ENCODE measurements at regions not wholly inside any gene's neighbourhood (a gene's known extent, or its start where the extent isn't known, plus 50 kb on each side); places are given as distances from the start of the nearest gene placed in this dataset.
A peak's percentile ranks its signal among the peaks of the same experiment; 100 is the strongest.

GRCh38 chr9:109974143-109974917 is 194.3 kb downstream of the PALM2AKAP2 start:
- Mint-ChIP-seq H3K4me3 (peak overlapping the region; percentile 52 to 70 (median 59)), H3K27me3 (no peaks in the 10 kb centered on the region), H3K27ac (peak overlapping the region; percentile 92 to 98 (median 97)), H3K4me1 (peaks cover 25 to 63% (median 41%) of the 10 kb centered on the region in 4 donors), H3K36me3 (no peaks in the 10 kb centered on the region), H3K9me3 (peaks cover 0 to 3% (median 0%) of the 10 kb centered on the region in 7 donors)
- H3K36me3 ChIP-seq (ENCODE audit: control insufficient read depth, insufficient read depth, low read length): no peaks in the 10 kb centered on the region
- peak overlapping the region; percentile 72 for H3K27ac ChIP-seq (ENCODE audit: insufficient read depth, low read length, poor library complexity, severe bottlenecking)
- H3K27me3 ChIP-seq (ENCODE audit: control insufficient read depth, insufficient read depth, low read length): no peaks in the 10 kb centered on the region
- DNase-seq (peak in 2 of 3 donors; percentile 60 to 90), ATAC-seq (ENCODE audit: low read depth in 2 of 2) (peak; percentile 79 to 83)
- H3K9me3 ChIP-seq (ENCODE audit: control insufficient read depth in 2 of 2, low read length in 2 of 2): no peaks in the 10 kb centered on the region
- H3K4me3 ChIP-seq (ENCODE audit: low read depth, low read length): peak overlapping the region; percentile 34
- peaks cover 48% of the 10 kb centered on the region for H3K4me1 ChIP-seq (ENCODE audit: control insufficient read depth, insufficient read depth, low read length, poor library complexity, severe bottlenecking)

GRCh38 chr9:109974918-109975276 is 194.9 kb downstream of the PALM2AKAP2 start:
- no peak for ATAC-seq (ENCODE audit: low read depth in 2 of 2)
- no peaks in the 10 kb centered on the region for H3K9me3 ChIP-seq (ENCODE audit: control insufficient read depth in 2 of 2, low read length in 2 of 2)
- H3K9me3 Mint-ChIP-seq: peaks cover 0 to 3% (median 0%) of the 10 kb centered on the region in 7 donors
- peaks cover 42% of the 10 kb centered on the region for H3K4me1 ChIP-seq (ENCODE audit: control insufficient read depth, insufficient read depth, low read length, poor library complexity, severe bottlenecking)
- H3K4me3 ChIP-seq (ENCODE audit: low read depth, low read length): peak overlapping the region; percentile 34
- no peaks in the 10 kb centered on the region for H3K36me3 Mint-ChIP-seq
- H3K4me3 Mint-ChIP-seq: peak overlapping the region in 1 of 4 donors; percentile 58
- H3K4me1 Mint-ChIP-seq: peaks cover 25 to 58% (median 36%) of the 10 kb centered on the region in 4 donors
- H3K27ac ChIP-seq (ENCODE audit: insufficient read depth, low read length, poor library complexity, severe bottlenecking): peak overlapping the region; percentile 72
- no peaks in the 10 kb centered on the region for H3K36me3 ChIP-seq (ENCODE audit: control insufficient read depth, insufficient read depth, low read length)
- H3K27ac Mint-ChIP-seq: peak overlapping the region; percentile 92 to 98 (median 97)
- DNase-seq: no peak
- H3K27me3 Mint-ChIP-seq: no peaks in the 10 kb centered on the region
- H3K27me3 ChIP-seq (ENCODE audit: control insufficient read depth, insufficient read depth, low read length): no peaks in the 10 kb centered on the region

GRCh38 chr9:109975574-109976295 is 195.7 kb downstream of the PALM2AKAP2 start:
- peaks cover 25 to 50% (median 33%) of the 10 kb centered on the region in 4 donors for H3K4me1 Mint-ChIP-seq
- H3K4me3 ChIP-seq (ENCODE audit: low read depth, low read length): no peak overlapping the region
- H3K4me3 Mint-ChIP-seq: no peak overlapping the region
- H3K27ac ChIP-seq (ENCODE audit: insufficient read depth, low read length, poor library complexity, severe bottlenecking): no peak overlapping the region
- H3K27me3 Mint-ChIP-seq: no peaks in the 10 kb centered on the region
- DNase-seq (no peak), ATAC-seq (ENCODE audit: low read depth in 2 of 2) (no peak)
- no peaks in the 10 kb centered on the region for H3K36me3 ChIP-seq (ENCODE audit: control insufficient read depth, insufficient read depth, low read length)
- peaks cover 37% of the 10 kb centered on the region for H3K4me1 ChIP-seq (ENCODE audit: control insufficient read depth, insufficient read depth, low read length, poor library complexity, severe bottlenecking)
- H3K27me3 ChIP-seq (ENCODE audit: control insufficient read depth, insufficient read depth, low read length): no peaks in the 10 kb centered on the region
- H3K9me3 ChIP-seq (ENCODE audit: control insufficient read depth in 2 of 2, low read length in 2 of 2): no peaks in the 10 kb centered on the region
- H3K36me3 Mint-ChIP-seq: no peaks in the 10 kb centered on the region
- H3K9me3 Mint-ChIP-seq: peaks cover 0 to 3% (median 0%) of the 10 kb centered on the region in 7 donors
- H3K27ac Mint-ChIP-seq: peak overlapping the region in 2 of 3 donors; percentile 51 to 98

- H3K4me3 Mint-ChIP-seq: no peak overlapping the region
- no peak for ATAC-seq (ENCODE audit: low read depth in 2 of 2)
- no peaks in the 10 kb centered on the region for H3K36me3 Mint-ChIP-seq
- H3K36me3 ChIP-seq (ENCODE audit: control insufficient read depth, insufficient read depth, low read length): no peaks in the 10 kb centered on the region
- H3K4me1 ChIP-seq (ENCODE audit: control insufficient read depth, insufficient read depth, low read length, poor library complexity, severe bottlenecking): peaks cover 36% of the 10 kb centered on the region
- no peaks in the 10 kb centered on the region for H3K27me3 ChIP-seq (ENCODE audit: control insufficient read depth, insufficient read depth, low read length)
- no peaks in the 10 kb centered on the region for H3K9me3 ChIP-seq (ENCODE audit: control insufficient read depth in 2 of 2, low read length in 2 of 2)
- peaks cover 0 to 3% (median 0%) of the 10 kb centered on the region in 7 donors for H3K9me3 Mint-ChIP-seq
- H3K27ac ChIP-seq (ENCODE audit: insufficient read depth, low read length, poor library complexity, severe bottlenecking): no peak overlapping the region
- peaks cover 25 to 49% (median 32%) of the 10 kb centered on the region in 4 donors for H3K4me1 Mint-ChIP-seq
- no peak for DNase-seq
- no peaks in the 10 kb centered on the region for H3K27me3 Mint-ChIP-seq
- peak overlapping the region in 1 of 3 donors; percentile 51 for H3K27ac Mint-ChIP-seq
- no peak overlapping the region for H3K4me3 ChIP-seq (ENCODE audit: low read depth, low read length)
Observed at GRCh38 chr9:109976303-109976702, 196.3 kb downstream of the PALM2AKAP2 start.

GRCh38 chr9:109977521-109977920 is 197.5 kb downstream of the PALM2AKAP2 start:
- H3K27ac Mint-ChIP-seq: peak overlapping the region in 2 of 3 donors; percentile 14 to 75
- Histone ChIP-seq H3K27me3 (ENCODE audit: control insufficient read depth, insufficient read depth, low read length) (no peaks in the 10 kb centered on the region), H3K9me3 (ENCODE audit: control insufficient read depth in 2 of 2, low read length in 2 of 2) (no peaks in the 10 kb centered on the region), H3K4me3 (ENCODE audit: low read depth, low read length) (no peak overlapping the region), H3K4me1 (ENCODE audit: control insufficient read depth, insufficient read depth, low read length, poor library complexity, severe bottlenecking) (peaks cover 24% of the 10 kb centered on the region), H3K27ac (ENCODE audit: insufficient read depth, low read length, poor library complexity, severe bottlenecking) (no peak overlapping the region), H3K36me3 (ENCODE audit: control insufficient read depth, insufficient read depth, low read length) (no peaks in the 10 kb centered on the region)
- no peaks in the 10 kb centered on the region for H3K36me3 Mint-ChIP-seq
- H3K4me1 Mint-ChIP-seq: peaks cover 15 to 37% (median 21%) of the 10 kb centered on the region in 4 donors
- H3K27me3 Mint-ChIP-seq: peaks cover 4% of the 10 kb centered on the region
- DNase-seq: no peak
- peaks cover 0 to 6% (median 0%) of the 10 kb centered on the region in 7 donors for H3K9me3 Mint-ChIP-seq
- H3K4me3 Mint-ChIP-seq: no peak overlapping the region
- ATAC-seq (ENCODE audit: low read depth in 2 of 2): no peak

- no peaks in the 10 kb centered on the region for H3K36me3 ChIP-seq (ENCODE audit: control insufficient read depth, insufficient read depth, low read length)
- no peak overlapping the region for H3K27ac ChIP-seq (ENCODE audit: insufficient read depth, low read length, poor library complexity, severe bottlenecking)
- no peaks in the 10 kb centered on the region for H3K27me3 ChIP-seq (ENCODE audit: control insufficient read depth, insufficient read depth, low read length)
- no peaks in the 10 kb centered on the region for H3K4me1 ChIP-seq (ENCODE audit: control insufficient read depth, insufficient read depth, low read length, poor library complexity, severe bottlenecking)
- no peaks in the 10 kb centered on the region for H3K9me3 ChIP-seq (ENCODE audit: control insufficient read depth in 2 of 2, low read length in 2 of 2)
- Mint-ChIP-seq H3K27me3 (peaks cover 4% of the 10 kb centered on the region), H3K9me3 (peaks cover 0 to 5% (median 0%) of the 10 kb centered on the region in 7 donors), H3K4me3 (no peak overlapping the region), H3K4me1 (peaks cover 0 to 6% (median 0%) of the 10 kb centered on the region in 4 donors), H3K36me3 (no peaks in the 10 kb centered on the region), H3K27ac (peak overlapping the region in 1 of 3 donors; percentile 38)
- no peak overlapping the region for H3K4me3 ChIP-seq (ENCODE audit: low read depth, low read length)
- DNase-seq: no peak
- no peak for ATAC-seq (ENCODE audit: low read depth in 2 of 2)
Observed at GRCh38 chr9:109981091-109981490, 201.1 kb downstream of the PALM2AKAP2 start.

GRCh38 chr9:109986521-109986991 is 206.6 kb downstream of the PALM2AKAP2 start:
- no peak overlapping the region for H3K27ac ChIP-seq (ENCODE audit: insufficient read depth, low read length, poor library complexity, severe bottlenecking)
- no peaks in the 10 kb centered on the region for H3K36me3 ChIP-seq (ENCODE audit: control insufficient read depth, insufficient read depth, low read length)
- H3K27ac Mint-ChIP-seq: peak overlapping the region in 1 of 3 donors; percentile 24
- H3K9me3 Mint-ChIP-seq: peaks cover 0 to 11% (median 8%) of the 10 kb centered on the region in 7 donors
- peaks cover 0 to 5% (median under 1%) of the 10 kb centered on the region in 4 donors for H3K4me1 Mint-ChIP-seq
- H3K36me3 Mint-ChIP-seq: peaks cover 4% of the 10 kb centered on the region
- DNase-seq: peak in 1 of 3 donors; percentile 28
- peaks cover 0 to 6% of the 10 kb centered on the region in 2 experiments for H3K9me3 ChIP-seq (ENCODE audit: control insufficient read depth in 2 of 2, low read length in 2 of 2)
- H3K4me3 ChIP-seq (ENCODE audit: low read depth, low read length): no peak overlapping the region
- no peak for ATAC-seq (ENCODE audit: low read depth in 2 of 2)
- peaks cover 4% of the 10 kb centered on the region for H3K27me3 Mint-ChIP-seq
- H3K4me1 ChIP-seq (ENCODE audit: control insufficient read depth, insufficient read depth, low read length, poor library complexity, severe bottlenecking): no peaks in the 10 kb centered on the region
- no peaks in the 10 kb centered on the region for H3K27me3 ChIP-seq (ENCODE audit: control insufficient read depth, insufficient read depth, low read length)
- no peak overlapping the region for H3K4me3 Mint-ChIP-seq
